GM12878 (cell line): ENCODE measurements at regions not wholly inside any gene's neighbourhood (a gene's known extent, or its start where the extent isn't known, plus 50 kb on each side); places are given as distances from the start of the nearest gene placed in this dataset.

Experiments used
- ATAC-seq: fragments of 200-7000 bp; cut with Tn5 transposase; 3 replicates; pipeline ENCODE4 v1.9.1; 2020; ENCODE audit warnings: mild to moderate bottlenecking, moderate library complexity
- BruUV-seq: library from RNA; stranded (reverse); fragments of 400-500 nt; replicated peaks from 2 replicates; lab custom pipeline; 2021; lab: Mats Ljungman, UMichigan
- CTCF ChIA-PET: fragments of 300-600 bp; sonication (Branson Sonifier 250); formaldehyde crosslinking; extraction: SDS; loops from one replicate; lab custom pipeline; 2021; ENCODE audit warnings: inconsistent platforms; lab: Yijun Ruan, JAX
- POLR2A ChIA-PET: fragments of 350-600 bp; formaldehyde crosslinking; extraction: SDS; loops from one replicate; lab custom pipeline; 2021; ENCODE audit warnings: inconsistent platforms; lab: Charles Lee
- RAD21 ChIA-PET: fragments of 300-600 bp; sonication (Branson Sonifier 250); formaldehyde crosslinking; loops from one replicate; lab custom pipeline; 2023; ENCODE audit warnings: antibody characterized with exemption; ENCODE audit not compliant: unreplicated experiment; lab: Charles Lee
- SMC1A ChIA-PET: fragments of 300-600 bp; sonication (Branson Sonifier 250); formaldehyde crosslinking; loops from one replicate; lab custom pipeline; 2023; ENCODE audit not compliant: unreplicated experiment, uncharacterized antibody; lab: Charles Lee
- DNase-seq: peaks from one replicate; pipeline ENCODE4 v3.0.0-alpha.2; 2011; ENCODE audit warnings: low read depth, low spot score
- FAIRE-seq: peaks from 3 replicates; lab custom pipeline; 2011; peaks lifted over from hg19 to GRCh38; lab: Jason Lieb, UNC
- H2AFZ ChIP-seq: 2 replicates; pipeline ENCODE4 v1.6.0; 2011; ENCODE audit warnings: low read depth, low read length, control low read depth; ENCODE audit not compliant: control insufficient read depth
- H3K27ac ChIP-seq: 2 replicates; pipeline ENCODE4 v1.5.1; 2011; ENCODE audit warnings: control low read depth; ENCODE audit not compliant: control insufficient read depth, insufficient read depth
- H3K27me3 ChIP-seq, 2 experiments: replicated peaks in 1 of 2; 2 replicates each; pipeline versions ENCODE4 v1.6.0 to v1.6.1; 2011; ENCODE audit warnings: low read length in 1 of 2; ENCODE audit not compliant: control insufficient read depth in 2 of 2, insufficient read depth in 2 of 2
- H3K36me3 ChIP-seq, 2 experiments: 2 replicates each; pipeline ENCODE4 v1.5.1; 2011; ENCODE audit warnings: low read length in 1 of 2; ENCODE audit not compliant: control insufficient read depth in 2 of 2, insufficient read depth in 2 of 2
- H3K4me1 ChIP-seq: 2 replicates; pipeline ENCODE4 v1.6.1; 2011; ENCODE audit warnings: mild to moderate bottlenecking, low read length, moderate library complexity, mixed read lengths; ENCODE audit not compliant: control insufficient read depth, insufficient read depth
- H3K4me2 ChIP-seq: 2 replicates; pipeline ENCODE4 v1.6.0; 2011; ENCODE audit warnings: control low read depth; ENCODE audit not compliant: control insufficient read depth, insufficient read depth
- H3K4me3 ChIP-seq: fragments of 200-600 bp; sonication (generic); 2 replicates; pipeline ENCODE4 v1.5.1; 2016
- H3K79me2 ChIP-seq: 2 replicates; pipeline ENCODE4 v1.6.0; 2011; ENCODE audit warnings: low read length; ENCODE audit not compliant: control insufficient read depth, insufficient read depth
- H3K9ac ChIP-seq: 2 replicates; pipeline ENCODE4 v1.8.0; 2011; ENCODE audit warnings: low read length, control low read depth, mixed read lengths; ENCODE audit not compliant: control insufficient read depth, insufficient read depth
- H3K9me3 ChIP-seq: replicated peaks from 3 replicates; pipeline ENCODE4 v1.5.1; 2011; ENCODE audit warnings: mild to moderate bottlenecking, low read length; ENCODE audit not compliant: control insufficient read depth, insufficient read depth
- H4K20me1 ChIP-seq: 2 replicates; pipeline ENCODE4 v1.6.0; 2011; ENCODE audit not compliant: control insufficient read depth, insufficient read depth
- ATF3 ChIP-seq: IDR thresholded peaks from 2 replicates; pipeline ENCODE4 v1.6.1; 2011; ENCODE audit warnings: low read depth, mild to moderate bottlenecking, low read length, moderate library complexity, borderline replicate concordance; ENCODE audit errors: extremely low read depth
- CEBPB ChIP-seq, 2 experiments: fragments of 150-350 bp in 1 of 2; IDR thresholded peaks; 2 replicates each; pipeline ENCODE4 v1.6.1; 2012 to 2014; ENCODE audit warnings: low read depth in 2 of 2, low read length in 2 of 2, borderline replicate concordance in 1 of 2, inconsistent platforms in 1 of 2
- E4F1 ChIP-seq: fragments of 450-650 bp; IDR thresholded peaks from 2 replicates; pipeline ENCODE4 v1.6.1; 2018; ENCODE audit warnings: borderline replicate concordance, mild to moderate bottlenecking; ENCODE audit not compliant: partially characterized antibody
- GABPA ChIP-seq: IDR thresholded peaks from 2 replicates; pipeline ENCODE4 v1.6.1; 2014; ENCODE audit warnings: antibody characterized with exemption, low read depth, mild to moderate bottlenecking, inconsistent platforms
- PML ChIP-seq: IDR thresholded peaks from 2 replicates; pipeline ENCODE4 v1.6.1; 2012; ENCODE audit warnings: low read length, inconsistent platforms
- SUZ12 ChIP-seq: fragments of 200-600 bp; sonication (generic); IDR thresholded peaks from one replicate; pipeline ENCODE4 v1.6.1; 2018; ENCODE audit warnings: antibody characterized with exemption, mild to moderate bottlenecking; ENCODE audit not compliant: unreplicated experiment
- TCF12 ChIP-seq: IDR thresholded peaks from 2 replicates; pipeline ENCODE4 v1.6.1; 2011; ENCODE audit warnings: low read depth, mild to moderate bottlenecking, low read length
- WGBS: methylation state at CpG from one replicate; pipeline ENCODE4 v1.1.6; 2016; ENCODE audit warnings: low lambda C conversion rate; ENCODE audit not compliant: insufficient replicate concordance, insufficient coverage; ENCODE audit errors: missing lambda C conversion rate; 5-methylcytosine and 5-hydroxymethylcytosine counted together
- in situ Hi-C: fragments of 300-500 bp; cut with MboI; formaldehyde crosslinking; loops from 9 replicates; pipeline ENCODE4 v1.14.3; 2018; ENCODE audit warnings: mixed read lengths
- intact Hi-C: fragments of 100-400 bp; cut with micrococcal nuclease; formaldehyde crosslinking; loops from one replicate; pipeline ENCODE4 v1.14.2; 2022; ENCODE audit not compliant: unreplicated experiment

- DNase-seq = no peak
- H3K4me2 ChIP-seq = no peak overlapping the region
Measured at GRCh38 chr1:230574502-230574901, 67.8 kb upstream of the COG2 start.

More at GRCh38 chr1:230574502-230574901, 67.8 kb upstream of the COG2 start:
- Histone ChIP-seq H3K27me3 (no peaks in the 10 kb centered on the region), H3K27ac (no peak overlapping the region), H3K9ac (no peak overlapping the region), H3K36me3 (no peaks in the 10 kb centered on the region), H2AFZ (no peak overlapping the region), H3K9me3 (no peaks in the 10 kb centered on the region), H4K20me1 (no peaks in the 10 kb centered on the region), H3K4me1 (no peaks in the 10 kb centered on the region), H3K79me2 (no peaks in the 10 kb centered on the region), H3K4me3 (no peak overlapping the region)
- FAIRE-seq (no peak), ATAC-seq (no peak)
- ChIA-PET CTCF (no interaction called here), RAD21 (no interaction called here), POLR2A (no interaction called here), SMC1A (no interaction called here)
- in situ Hi-C loops (no loop called here), intact Hi-C loops (no loop called here)
- no TSS peak for BruUV-seq
- TF ChIP-seq ATF3 (no peak), GABPA (no peak), E4F1 (no peak), SUZ12 (no peak), CEBPB (IDR thresholded peaks at IDR 0.05; ENCODE audit: borderline replicate concordance in 1 of 2, low read depth in 2 of 2, low read length in 2 of 2) (no peak), TCF12 (no peak), PML (no peak)
- WGBS = 2% methylated on average over 3 of the region's 3 CpGs
